GM12878 (cell line): ENCODE measurements at regions not wholly inside any gene's neighbourhood (a gene's known extent, or its start where the extent isn't known, plus 50 kb on each side); places are given as distances from the start of the nearest gene placed in this dataset.

Source experiments
- ASH2L ChIP-seq: fragments of 300-600, 200-600 bp; sonication (generic); IDR thresholded peaks from 2 replicates; pipeline ENCODE4 v1.6.1; 2017; ENCODE audit warnings: low read depth, mild to moderate bottlenecking, borderline replicate concordance
- EED ChIP-seq: sonication (generic); IDR thresholded peaks from 2 replicates; pipeline ENCODE4 v1.6.1; 2016; ENCODE audit warnings: antibody characterized with exemption, low read depth
- GATAD2B ChIP-seq: fragments of 450-650 bp; conservative IDR thresholded peaks from 2 replicates; pipeline ENCODE4 v1.6.1; 2017; ENCODE audit warnings: low read depth, mild to moderate bottlenecking, moderate library complexity
- IKZF1 ChIP-seq: fragments of 450-650 bp; conservative IDR thresholded peaks from 2 replicates; pipeline ENCODE4 v1.6.1; 2017; ENCODE audit warnings: antibody characterized with exemption, mild to moderate bottlenecking
- IKZF2 ChIP-seq, 2 experiments: fragments of 450-650 bp; IDR thresholded peaks; 2 replicates each; pipeline ENCODE4 v1.6.1; 2017; ENCODE audit warnings: mild to moderate bottlenecking in 2 of 2, moderate library complexity in 2 of 2
- MAX ChIP-seq: IDR thresholded peaks from 2 replicates; pipeline ENCODE4 v1.6.1; 2012; ENCODE audit warnings: low read depth, low read length, improper control_type of control experiment
- NBN ChIP-seq: fragments of 450-650 bp; IDR thresholded peaks from 2 replicates; pipeline ENCODE4 v1.6.1; 2016
- RELB ChIP-seq: fragments of 450-650 bp; IDR thresholded peaks from 2 replicates; pipeline ENCODE4 v1.6.1; 2017; ENCODE audit warnings: low read depth, mild to moderate bottlenecking, moderate library complexity
- SPI1 ChIP-seq: IDR thresholded peaks from 2 replicates; pipeline ENCODE4 v1.6.1; 2011; ENCODE audit warnings: low read depth, mild to moderate bottlenecking, low read length, moderate library complexity, borderline replicate concordance; ENCODE audit not compliant: insufficient read depth
- TBL1XR1 ChIP-seq: IDR thresholded peaks from 2 replicates; pipeline ENCODE4 v1.6.1; 2012; ENCODE audit warnings: low read depth, low read length, improper control_type of control experiment
- TCF3 ChIP-seq: IDR thresholded peaks from 2 replicates; pipeline ENCODE4 v1.6.1; 2012; ENCODE audit warnings: low read depth, mild to moderate bottlenecking, low read length, borderline replicate concordance; ENCODE audit not compliant: insufficient read depth
- TCF7 ChIP-seq: IDR thresholded peaks from 2 replicates; pipeline ENCODE4 v1.6.1; 2014; ENCODE audit warnings: antibody characterized with exemption, borderline replicate concordance
- ZSCAN29 ChIP-seq: fragments of 450-650 bp; IDR thresholded peaks from 2 replicates; pipeline ENCODE4 v1.6.1; 2017; ENCODE audit warnings: mild to moderate bottlenecking, moderate library complexity

GRCh38 chr6:21953831-21954801 lies 342.7 kb downstream of the PRL start (continued):
- TF ChIP-seq TBL1XR1, result no peak
- TF ChIP-seq TCF7, result peak; percentile 73; the same call in 1 of the 2 replicates
- no peak for TF ChIP-seq GATAD2B
- TF ChIP-seq ZSCAN29, result no peak
- TF ChIP-seq ASH2L, result no peak
- TF ChIP-seq MAX, result no peak
- TF ChIP-seq IKZF2 (IDR thresholded peaks at IDR 0.05), result peak; percentile 55 to 66; a peak in 2 of 4 replicates
- 0 out of 2 replicates have a peak, but pooled peaks have one; percentile 16 for TF ChIP-seq RELB
- peak; percentile 71 for TF ChIP-seq EED
- peak; percentile 72 for TF ChIP-seq SPI1
- peak; percentile 62 for TF ChIP-seq IKZF1
- TF ChIP-seq NBN, result no peak
- TF ChIP-seq TCF3, result no peak
